GM18507 (cell line): ENCODE measurements at regions not wholly inside any gene's neighbourhood (a gene's known extent, or its start where the extent isn't known, plus 50 kb on each side); places are given as distances from the start of the nearest gene placed in this dataset.
"Not testable (repeated sequence)": the region's sequence is repeated elsewhere in the genome, so short reads cannot be mapped to it uniquely, and the experiment has no call there.

Source experiments
- DNase-seq: peaks from one replicate; pipeline ENCODE4 v3.0.0; 2011; ENCODE audit warnings: low read depth; ENCODE audit not compliant: insufficient read length; ENCODE audit errors: extremely low spot score
- FAIRE-seq: peaks from 2 replicates; lab custom pipeline; 2011; peaks lifted over from hg19 to GRCh38; lab: Jason Lieb, UNC

DNA sequence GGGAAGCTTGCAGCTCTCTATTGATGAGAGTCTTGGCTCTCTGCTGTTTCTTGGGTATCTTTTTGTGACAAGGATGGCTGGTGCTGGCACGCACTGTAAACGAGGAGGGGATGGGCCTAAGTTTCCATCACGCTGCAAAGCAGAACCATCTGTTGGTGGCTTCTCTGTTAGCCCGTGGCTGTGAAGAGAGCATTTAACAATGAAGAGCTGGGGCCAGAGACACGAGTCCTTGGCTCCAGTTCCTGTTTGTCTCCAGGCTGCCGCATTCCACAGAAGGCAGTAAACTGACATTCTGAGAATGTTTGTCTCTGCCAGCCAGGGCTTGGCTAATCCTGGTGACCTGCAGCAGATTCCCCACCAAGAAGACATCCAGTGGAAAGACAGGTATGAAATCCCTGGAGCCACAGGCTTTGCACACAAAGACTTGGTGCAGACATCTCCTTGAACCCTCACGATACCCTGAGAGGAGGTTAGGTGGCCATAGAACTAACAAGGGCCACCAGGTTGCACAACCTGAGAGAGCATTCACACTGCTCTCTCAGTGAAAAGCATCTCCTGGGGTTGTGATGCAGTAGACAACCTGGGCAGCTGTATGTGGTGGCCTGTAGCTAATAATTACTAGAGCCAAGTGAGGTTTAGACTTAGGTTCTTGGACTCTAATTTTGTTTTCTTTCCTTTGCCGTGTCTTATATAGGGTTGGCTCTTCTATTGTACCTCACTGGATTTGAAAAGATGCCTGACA, 130.9 kb downstream of the ASB7 start:
- no peak for FAIRE-seq
- DNase-seq = no peak

DNA sequence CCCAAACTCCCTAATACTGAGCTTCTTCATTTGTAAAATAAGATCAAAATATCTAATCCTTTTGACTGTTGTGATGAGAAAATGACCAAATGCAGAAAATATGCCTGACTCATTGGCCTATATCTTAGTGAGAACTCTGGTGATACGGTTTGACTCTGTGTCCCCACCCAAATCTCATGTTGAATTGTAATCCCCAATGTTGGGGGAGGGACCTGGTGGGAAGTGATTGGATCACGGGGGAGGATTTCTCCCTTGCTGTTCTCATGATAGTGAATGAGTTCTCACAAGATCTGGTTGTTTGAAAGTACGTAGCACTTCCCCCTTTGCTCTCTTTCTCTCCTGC, 131.4 kb downstream of the ASB7 start:
- not testable (repeated sequence) for DNase-seq, FAIRE-seq

DNA sequence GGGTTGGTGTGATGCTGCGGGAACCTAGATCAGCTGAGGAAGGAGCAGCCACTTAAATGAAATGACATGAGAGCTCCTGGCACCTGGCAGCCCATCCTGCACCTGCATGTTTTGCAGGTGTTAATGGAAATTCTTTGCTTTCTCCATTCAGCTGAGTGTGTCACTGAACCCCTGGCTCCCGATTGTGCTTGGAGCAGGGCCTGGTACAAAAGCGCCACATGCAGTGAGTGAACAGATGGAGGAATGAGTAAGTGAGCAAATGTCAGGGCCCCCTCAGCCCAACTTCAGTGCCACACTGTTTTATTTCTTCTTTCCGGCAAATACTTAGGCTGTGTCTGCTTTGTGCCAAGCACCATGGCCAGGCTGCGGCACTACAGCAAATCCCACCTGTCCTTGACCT, 132.2 kb downstream of the ASB7 start:
- FAIRE-seq (no peak), DNase-seq (no peak)

DNA sequence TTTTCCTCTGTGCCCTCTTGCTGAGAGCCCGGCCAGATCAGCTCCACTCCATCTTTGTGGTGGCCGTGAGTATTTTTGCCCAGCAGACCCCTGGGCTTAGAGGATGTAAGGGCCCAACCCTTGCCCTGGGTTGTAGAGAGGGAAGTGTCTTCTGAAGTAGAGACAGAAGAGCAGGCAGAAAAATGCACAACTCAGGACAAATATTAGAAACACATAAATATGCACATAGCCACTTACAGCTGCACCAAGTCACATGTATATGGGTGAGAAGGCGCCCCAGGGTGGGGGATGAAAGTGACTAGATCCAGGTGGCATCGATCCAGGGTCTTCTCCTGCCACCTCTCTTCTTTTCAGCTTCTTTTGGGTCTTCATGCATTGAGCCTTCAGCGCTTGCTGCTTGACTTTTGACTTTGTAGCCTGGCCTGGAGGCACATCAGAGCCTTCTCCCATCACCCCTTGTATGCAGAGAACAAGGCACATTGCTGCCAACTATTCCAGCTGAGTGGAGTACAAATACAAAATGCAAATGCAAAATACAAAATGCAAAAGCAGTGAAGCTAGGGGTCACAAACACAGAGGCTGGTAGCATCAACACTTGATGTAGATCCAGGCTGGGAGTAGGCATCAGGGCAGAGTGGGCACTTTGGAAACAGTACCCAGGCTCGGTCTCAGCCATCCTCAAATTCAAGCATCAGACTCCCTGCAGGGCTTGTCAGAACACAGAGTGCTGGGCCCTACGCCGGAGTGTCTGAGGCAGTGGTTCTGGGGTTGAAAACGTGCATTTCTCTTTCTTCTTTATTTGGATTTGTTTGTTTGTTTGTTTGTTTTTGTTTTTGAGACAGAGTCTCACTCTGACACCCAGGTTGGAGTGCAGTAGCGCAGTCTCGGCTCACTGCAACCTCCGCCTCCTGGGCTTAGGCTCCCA, 133.0 kb downstream of the ASB7 start:
- no peak for DNase-seq
- FAIRE-seq = no peak

DNA sequence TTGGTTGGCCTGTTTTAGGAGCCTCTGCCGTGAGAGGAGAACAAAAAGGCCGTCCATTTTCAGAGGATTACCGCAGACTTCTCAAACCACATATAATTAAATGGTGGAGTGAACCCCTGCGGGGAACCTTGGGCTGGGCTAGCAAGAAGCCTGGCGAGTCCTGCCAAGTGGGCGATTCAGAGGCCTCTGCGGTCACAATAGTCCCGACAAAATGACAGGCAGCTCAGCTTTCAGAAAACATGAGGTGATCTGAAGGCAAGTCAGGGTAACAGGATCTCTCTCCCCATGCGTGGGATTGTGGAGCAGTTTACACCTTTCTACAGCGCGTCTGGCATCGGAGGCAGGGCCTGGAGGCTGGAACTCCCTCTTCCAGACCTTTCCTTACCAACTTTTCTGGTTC, 134.8 kb downstream of the ASB7 start:
- DNase-seq = no peak
- no peak for FAIRE-seq

DNA sequence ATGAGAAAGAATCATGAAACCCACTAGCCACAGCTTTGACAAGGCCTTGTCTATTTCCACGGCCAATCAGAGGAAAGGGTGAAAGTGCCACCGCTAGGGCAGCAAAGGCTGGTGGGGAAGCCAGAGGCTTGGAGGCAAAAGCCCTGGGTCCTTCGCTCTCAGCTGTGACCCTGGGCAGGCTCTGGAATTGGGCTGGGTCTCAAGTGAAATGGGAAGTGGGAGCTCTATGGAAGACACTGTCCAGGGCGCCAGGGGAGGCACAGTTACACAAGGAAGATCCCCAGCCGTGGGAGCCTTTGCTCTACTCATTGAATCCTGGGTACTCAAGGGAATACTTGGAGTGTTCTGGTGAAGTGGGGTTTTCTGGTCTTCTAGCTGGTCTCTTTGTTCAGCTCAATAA, 136.2 kb downstream of the ASB7 start:
- FAIRE-seq (no peak), DNase-seq (no peak)

DNA sequence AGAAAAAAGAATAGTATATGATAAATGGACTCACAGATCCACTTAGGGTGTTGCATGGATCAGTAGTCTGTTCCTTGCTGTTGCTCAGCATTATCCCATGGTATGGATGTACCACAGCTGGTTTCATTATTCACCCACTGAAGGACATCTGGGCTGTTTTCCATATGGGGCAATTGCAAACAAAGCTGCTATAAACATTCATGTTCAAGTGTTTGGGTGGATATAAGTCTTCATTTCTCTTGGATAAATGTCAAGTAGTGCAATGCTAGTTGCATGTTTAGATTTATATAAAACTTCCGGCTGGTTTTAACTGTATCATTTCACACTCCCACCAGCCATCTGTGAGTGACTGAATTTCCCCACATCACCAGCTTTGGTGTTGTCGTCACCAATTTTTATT, 137.7 kb downstream of the ASB7 start:
- FAIRE-seq = no peak
- no peak for DNase-seq

DNA sequence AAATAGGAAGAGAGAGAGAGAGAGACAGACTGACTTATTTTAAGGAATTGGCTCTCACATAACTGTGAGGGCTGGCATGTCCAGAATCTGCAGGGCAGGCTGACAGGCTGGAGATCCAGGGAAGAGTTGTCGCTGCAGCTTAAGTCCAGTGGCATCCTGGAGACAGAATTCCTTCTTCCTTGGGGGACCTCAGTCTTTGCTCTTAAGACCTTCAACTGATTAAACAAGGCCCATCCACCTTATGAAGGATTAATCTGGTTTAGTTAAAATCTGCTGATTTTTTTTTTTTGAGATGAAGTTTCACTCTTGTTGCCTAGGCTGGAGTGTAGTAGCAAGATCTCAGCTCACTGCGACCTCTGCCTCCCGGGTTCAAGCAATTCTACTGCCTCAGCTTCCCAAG, 128.0 kb upstream of the ALDH1A3 start:
- DNase-seq = no peak
- no peak for FAIRE-seq

DNA sequence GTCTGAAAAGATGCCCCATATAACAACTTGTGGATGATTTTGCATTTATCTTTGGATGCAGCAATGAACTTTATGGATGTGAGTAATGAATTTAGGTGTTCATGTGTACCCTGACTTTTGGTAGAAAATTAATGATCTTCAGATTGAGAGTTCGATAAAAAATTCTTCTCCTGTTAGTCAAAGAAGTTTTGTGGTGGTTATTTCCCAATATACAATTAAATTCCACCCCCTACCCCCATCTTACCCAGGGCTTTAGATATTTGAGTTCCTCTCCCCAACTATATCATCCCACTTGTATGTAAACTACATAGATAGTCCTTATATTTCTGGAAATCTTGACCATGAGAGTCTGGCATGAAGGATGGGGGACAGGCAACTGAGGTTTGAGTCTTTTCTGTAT, 126.1 kb upstream of the ALDH1A3 start:
- no peak for DNase-seq
- FAIRE-seq = no peak

DNA sequence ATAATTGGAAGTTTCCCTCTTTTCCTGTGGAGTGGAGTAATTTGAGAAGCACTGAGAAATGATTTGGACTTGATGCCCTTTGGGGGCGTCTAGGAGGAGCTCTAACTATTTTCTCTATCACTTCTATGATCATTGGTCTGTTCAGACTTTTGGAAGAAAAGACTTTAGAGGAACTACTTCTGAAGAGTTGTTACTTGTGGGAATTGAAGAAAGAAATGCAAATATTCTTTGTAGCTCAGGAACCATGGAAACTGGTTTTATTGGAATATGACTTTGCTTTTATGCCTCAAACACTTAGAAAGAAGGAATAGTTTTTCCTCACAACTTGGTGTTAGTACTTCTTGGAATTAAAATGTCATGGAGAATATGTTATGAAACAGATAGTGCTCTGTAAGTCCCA, 122.0 kb upstream of the ALDH1A3 start:
- DNase-seq (no peak), FAIRE-seq (no peak)

DNA sequence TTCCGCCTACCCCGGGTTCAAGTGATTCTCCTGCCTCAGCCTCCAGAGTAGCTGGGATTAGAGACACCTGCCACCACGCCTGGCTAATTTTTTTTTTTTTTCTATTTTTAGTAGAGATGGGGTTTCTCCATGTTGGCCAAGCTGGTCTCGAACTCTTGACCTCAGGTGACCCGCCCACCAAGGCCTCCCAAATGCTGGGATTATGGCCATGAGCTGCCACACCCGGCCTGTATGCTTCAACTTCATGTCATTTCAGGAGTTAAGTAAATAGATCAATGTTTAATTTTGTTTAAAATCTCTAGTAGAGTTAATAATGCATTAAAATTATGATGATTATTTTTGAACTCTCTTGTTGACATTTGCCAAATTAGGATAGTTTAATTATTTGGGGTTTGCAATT, 121.1 kb upstream of the ALDH1A3 start:
- DNase-seq (no peak), FAIRE-seq (no peak)

DNA sequence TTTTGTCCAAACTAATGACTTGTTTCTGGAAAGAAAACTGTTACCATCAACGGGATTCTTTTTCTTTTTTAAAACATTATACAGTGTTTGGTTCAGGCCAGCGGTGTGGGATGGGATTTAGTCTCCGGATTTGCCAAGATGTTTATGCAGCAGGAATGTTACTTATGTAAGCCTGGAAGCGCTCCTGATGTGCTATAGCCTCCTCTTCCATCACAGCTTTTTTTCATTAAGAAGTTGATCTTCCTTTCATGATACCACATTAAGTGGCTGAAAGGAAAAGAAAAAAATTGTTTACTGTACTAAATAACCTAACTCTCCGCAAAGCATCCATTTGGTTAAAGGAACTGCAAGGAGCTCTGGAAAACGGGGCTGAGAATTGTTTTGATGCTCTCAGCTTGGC, 120.5 kb upstream of the ALDH1A3 start:
- FAIRE-seq (no peak), DNase-seq (no peak)

DNA sequence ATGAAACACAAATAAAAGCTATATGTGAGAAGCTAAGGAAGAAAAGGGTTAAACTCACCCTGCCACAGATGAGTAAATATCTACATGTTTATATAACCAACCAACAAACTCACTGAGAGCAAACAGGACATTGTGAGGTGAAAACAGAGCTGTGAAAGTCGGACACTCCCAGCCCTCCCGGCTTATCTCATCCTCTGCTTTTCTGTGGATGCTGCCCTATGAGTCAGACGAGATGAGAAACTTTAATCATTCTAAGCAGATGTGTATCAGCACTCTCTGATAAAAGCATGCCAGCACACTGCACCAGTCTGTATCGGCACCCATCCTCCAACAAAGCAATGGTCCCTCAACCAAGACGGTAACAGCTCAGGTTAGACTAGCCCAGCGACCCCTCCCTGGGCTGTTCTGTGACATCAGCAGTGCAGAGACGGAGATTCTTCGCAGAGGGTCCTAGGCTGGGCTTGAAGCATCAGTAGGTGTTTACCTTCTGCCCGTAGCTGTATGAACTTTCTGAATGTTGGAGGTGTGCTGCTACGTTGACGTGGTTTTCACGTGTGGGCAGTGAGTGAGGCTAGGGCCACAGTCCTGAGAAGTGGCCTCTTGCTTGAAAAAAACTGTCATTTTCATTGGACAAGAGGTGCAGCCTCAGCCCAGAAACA, 119.8 kb upstream of the ALDH1A3 start:
- FAIRE-seq (no peak), DNase-seq (no peak)

DNA sequence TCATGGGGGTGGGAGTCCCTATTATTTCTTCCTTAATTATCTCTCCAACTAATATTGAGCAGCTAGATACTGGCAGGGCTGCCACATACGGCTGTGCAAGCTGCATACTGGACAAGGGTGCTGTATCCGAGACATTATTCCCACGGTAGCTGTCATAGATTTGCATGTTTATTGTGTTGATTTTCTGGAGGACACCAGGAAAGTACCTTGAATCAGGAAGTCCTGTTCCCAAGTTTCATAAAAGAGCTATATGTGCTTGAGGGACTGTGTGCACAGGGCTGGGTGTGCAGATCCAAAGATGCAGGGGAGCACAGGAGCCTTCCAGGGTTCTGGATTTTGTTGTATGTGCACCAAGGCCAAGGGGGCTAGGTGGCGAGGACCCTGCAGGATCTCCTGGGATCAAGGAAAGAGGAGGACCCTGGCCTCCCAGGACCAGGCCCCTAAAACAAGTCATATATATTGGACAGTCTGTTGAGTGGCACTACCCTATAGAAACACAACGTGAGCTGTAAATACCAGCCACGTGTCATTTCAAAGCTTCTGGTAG, 119.2 kb upstream of the ALDH1A3 start:
- FAIRE-seq (no peak), DNase-seq (no peak)

DNA sequence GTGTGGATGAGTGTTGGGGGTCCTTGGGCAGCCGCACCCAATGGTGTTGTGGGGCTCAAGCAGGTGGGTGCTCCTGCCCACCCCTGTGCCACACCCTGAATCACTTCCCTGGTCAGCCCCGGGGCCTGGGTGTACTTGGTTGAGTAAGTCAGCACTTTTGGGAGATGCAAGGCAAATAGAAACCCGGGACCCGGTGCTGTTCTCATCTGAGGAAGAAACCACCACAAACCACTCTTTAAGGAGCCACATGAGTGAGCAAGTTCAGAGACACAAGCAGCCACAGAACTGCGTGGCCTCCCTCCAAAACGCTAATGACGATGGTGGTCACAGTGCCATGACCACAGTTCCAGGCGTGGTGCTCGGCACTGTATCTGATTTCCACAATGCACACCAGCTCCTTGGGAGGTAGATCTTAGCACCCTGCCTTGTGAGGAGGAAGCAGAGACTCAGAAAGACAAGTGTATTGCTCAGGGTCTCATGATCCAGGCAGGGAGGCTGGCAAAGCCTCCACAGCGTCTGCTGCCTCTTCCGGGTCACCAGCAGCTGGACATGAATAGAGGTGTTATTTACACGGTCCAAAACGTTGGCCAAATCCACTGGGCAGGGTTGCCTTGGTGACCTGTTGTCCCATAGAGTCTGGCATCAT, 118.2 kb upstream of the ALDH1A3 start:
- DNase-seq (no peak), FAIRE-seq (no peak)

DNA sequence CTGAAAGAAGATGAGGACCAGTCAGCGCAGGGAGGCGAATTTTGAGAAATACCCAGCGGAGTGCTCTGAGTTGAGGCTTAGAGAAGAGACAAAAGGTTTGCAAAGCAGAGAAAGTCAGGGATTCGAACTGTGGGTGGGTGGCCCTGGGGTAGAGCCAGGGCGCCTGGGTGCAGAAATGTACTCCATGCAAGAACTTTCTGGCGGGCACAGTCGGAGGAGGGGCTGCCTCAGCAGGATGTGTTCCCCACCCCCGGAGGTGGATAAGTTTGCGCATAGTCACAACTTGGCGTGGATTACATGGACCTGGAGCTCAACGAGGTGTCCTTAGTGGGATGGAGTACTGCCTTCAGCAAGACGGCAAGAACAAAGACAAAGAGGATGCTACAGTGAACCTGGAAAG, 117.3 kb upstream of the ALDH1A3 start:
- FAIRE-seq = no peak
- no peak for DNase-seq

DNA sequence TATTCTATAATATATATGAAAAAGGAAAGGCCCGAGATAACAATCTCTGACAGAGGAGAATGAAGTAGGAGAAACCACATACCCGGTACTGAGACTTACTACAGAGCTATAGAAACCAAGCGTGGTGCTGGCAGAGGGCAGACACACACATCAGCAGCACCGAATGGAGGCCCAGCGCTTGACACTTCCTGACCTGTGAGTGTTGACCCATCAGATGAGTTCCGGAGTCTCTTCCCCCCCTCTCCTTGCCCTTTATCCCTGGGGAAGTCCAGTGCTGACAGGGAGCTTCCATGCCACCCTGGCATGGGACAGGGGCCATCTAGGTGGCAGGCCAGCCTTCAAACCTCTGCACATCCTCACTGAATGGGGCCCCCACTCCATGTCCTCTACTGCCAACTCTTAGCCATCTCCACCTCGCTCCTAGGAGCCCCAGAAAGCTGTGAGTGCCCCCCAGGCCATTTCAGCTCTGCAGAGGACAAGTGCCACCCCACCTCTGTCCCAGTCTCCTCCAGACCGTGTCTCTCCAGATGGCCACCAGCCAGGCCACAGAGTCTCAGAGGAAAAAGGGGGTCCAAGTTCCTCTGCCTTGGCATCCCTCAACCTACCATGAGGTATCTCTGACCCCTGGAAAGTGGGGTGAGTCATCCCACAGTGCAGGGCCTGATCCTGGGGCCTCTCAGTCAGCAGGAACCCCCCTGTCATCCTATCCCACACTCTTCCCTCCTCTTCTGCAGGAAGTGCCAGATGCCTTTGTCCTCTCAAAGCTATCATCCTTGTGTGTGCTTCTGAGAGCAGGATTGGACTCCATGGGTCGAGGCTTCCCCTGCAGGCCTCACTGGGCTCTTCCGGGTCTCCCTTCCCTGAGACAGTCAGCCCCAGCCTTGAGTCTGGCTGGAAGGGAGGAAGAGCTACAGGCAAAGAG, 116.5 kb upstream of the ALDH1A3 start:
- no peak for FAIRE-seq
- DNase-seq = no peak

DNA sequence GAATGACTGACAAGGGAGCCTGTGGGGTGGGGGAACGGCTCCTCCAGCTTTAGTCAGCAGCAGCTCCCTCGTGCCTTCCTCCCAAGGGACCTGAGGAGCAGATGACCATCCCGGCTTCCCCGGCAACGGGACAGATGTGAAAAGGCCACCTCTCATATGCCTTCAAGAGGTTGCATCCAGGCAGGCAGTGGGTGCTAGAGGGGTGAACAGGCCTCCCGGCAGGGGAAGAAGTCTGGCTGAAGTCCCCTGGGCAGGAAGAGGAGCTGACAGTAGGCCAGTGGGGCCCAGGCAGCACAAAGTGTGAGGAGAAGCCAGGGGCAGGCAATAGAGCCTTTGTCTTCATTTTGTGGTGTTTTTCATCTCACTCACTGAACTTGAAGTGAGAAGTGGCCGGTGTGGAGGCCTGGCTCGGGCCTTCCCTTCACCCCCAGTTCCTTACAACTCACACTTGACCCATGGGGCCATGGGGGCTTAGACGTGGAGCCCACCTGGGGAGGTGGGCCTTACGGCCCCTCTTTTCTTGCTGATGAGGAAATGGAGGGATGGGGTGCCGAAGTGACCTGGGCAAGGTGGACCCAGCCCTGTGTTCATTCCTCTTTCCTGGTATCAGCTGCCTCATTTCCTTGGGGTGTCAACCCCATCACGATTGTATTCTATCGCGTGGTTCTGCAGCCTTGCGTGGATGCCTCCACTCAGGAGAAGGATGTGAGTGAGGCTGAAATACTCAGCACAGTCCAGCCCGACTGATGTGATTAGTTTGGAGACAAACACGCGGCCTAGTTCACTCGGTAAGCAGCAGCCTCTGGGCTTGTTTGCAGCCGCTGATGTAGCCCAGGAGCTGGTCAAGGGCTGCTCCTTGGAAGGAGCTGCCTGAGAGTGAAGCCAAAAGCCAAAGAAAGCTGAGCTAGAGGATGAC, 115.5 kb upstream of the ALDH1A3 start:
- DNase-seq = no peak
- FAIRE-seq = no peak
